Osteoblast (primary cell): ENCODE measurements at regions not wholly inside any gene's neighbourhood (a gene's known extent, or its start where the extent isn't known, plus 50 kb on each side); places are given as distances from the start of the nearest gene placed in this dataset.

Experiments used
- DNase-seq: peaks from one replicate; pipeline ENCODE4 v3.0.0; 2011; ENCODE audit warnings: low spot score, mixed read lengths; ENCODE audit not compliant: insufficient read length; ENCODE audit errors: missing footprints
- H2AFZ ChIP-seq: 2 replicates; pipeline ENCODE4 v1.6.0; 2011; ENCODE audit warnings: mild to moderate bottlenecking, low read length
- H3K27ac ChIP-seq: 2 replicates; pipeline ENCODE4 v1.5.1; 2011; ENCODE audit warnings: mild to moderate bottlenecking, low read depth, low read length, moderate library complexity
- H3K27me3 ChIP-seq: 2 replicates; pipeline ENCODE4 v1.6.0; 2012; ENCODE audit warnings: mild to moderate bottlenecking, control low read depth, inconsistent platforms, low read length, moderate library complexity; ENCODE audit not compliant: insufficient read depth
- H3K36me3 ChIP-seq: 2 replicates; pipeline ENCODE4 v1.5.1; 2011; ENCODE audit warnings: mild to moderate bottlenecking, low read length, control low read depth, moderate library complexity; ENCODE audit not compliant: insufficient read depth
- H3K4me1 ChIP-seq: 2 replicates; pipeline ENCODE4 v1.5.1; 2011; ENCODE audit warnings: mild to moderate bottlenecking, low read length, control low read depth, moderate library complexity; ENCODE audit not compliant: insufficient read depth
- H3K4me2 ChIP-seq: 2 replicates; pipeline ENCODE4 v1.6.0; 2011; ENCODE audit warnings: mild to moderate bottlenecking, low read length; ENCODE audit not compliant: insufficient read depth
- H3K4me3 ChIP-seq: fragments of 200-600 bp; sonication (generic); 3 replicates; pipeline ENCODE4 v1.5.1; 2012; ENCODE audit warnings: mild to moderate bottlenecking, low read length, inconsistent platforms; ENCODE audit not compliant: insufficient read depth
- H3K79me2 ChIP-seq: 2 replicates; pipeline ENCODE4 v1.6.0; 2012; ENCODE audit warnings: mild to moderate bottlenecking, low read length, control low read depth, inconsistent platforms; ENCODE audit not compliant: insufficient read depth
- H3K9me3 ChIP-seq: 2 replicates; pipeline ENCODE4 v1.5.1; 2011; ENCODE audit warnings: low read depth, low read length, control low read depth
- H4K20me1 ChIP-seq: 2 replicates; pipeline ENCODE4 v1.6.0; 2012; ENCODE audit warnings: mild to moderate bottlenecking, low read length, control low read depth; ENCODE audit not compliant: insufficient read depth
- CTCF ChIP-seq: IDR thresholded peaks from 2 replicates; pipeline ENCODE4 v1.5.1; 2011; ENCODE audit warnings: mild to moderate bottlenecking, low read depth, low read length, moderate library complexity; ENCODE audit errors: extremely low read depth

DNA sequence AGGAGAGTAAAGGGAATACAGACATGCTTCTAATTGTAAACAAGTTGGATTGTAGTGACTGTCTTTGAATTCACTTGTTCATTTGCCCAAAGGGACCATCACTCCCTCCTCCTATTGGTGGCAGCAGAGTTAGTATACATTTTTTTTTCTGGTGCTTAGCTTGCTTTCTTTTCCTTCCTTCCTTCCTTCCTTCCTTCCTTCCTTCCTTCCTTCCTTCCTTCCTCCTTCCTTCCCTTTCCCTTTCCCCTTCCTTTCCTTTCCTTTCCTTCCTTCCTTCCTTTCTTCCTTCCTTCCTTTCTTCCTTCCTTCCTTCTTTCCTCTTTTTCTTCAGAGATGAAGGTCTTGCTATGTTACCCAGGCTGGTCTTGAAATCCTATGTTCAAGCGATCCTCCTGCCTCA lies 94.8 kb upstream of the ATP6AP2 start:
- Histone ChIP-seq H3K27ac (no peak overlapping the region), H3K9me3 (no peaks in the 10 kb centered on the region), H3K36me3 (no peaks in the 10 kb centered on the region), H3K79me2 (no peaks in the 10 kb centered on the region), H3K27me3 (peaks cover 43% of the 10 kb centered on the region), H3K4me2 (no peak overlapping the region), H3K4me1 (no peaks in the 10 kb centered on the region), H2AFZ (no peak overlapping the region), H4K20me1 (no peaks in the 10 kb centered on the region), H3K4me3 (no peak overlapping the region)
- DNase-seq, result no peak
- no peak for TF ChIP-seq CTCF

GRCh38 chrX:40485102-40485826 lies 95.5 kb upstream of the ATP6AP2 start:
- H2AFZ ChIP-seq, result no peak overlapping the region
- H3K36me3 ChIP-seq, result no peaks in the 10 kb centered on the region
- H3K79me2 ChIP-seq, result no peaks in the 10 kb centered on the region
- TF ChIP-seq CTCF, result no peak
- no peaks in the 10 kb centered on the region for H4K20me1 ChIP-seq
- H3K4me1 ChIP-seq, result no peaks in the 10 kb centered on the region
- no peak overlapping the region for H3K4me3 ChIP-seq
- no peak for DNase-seq
- H3K4me2 ChIP-seq, result no peak overlapping the region
- peaks cover 46% of the 10 kb centered on the region for H3K27me3 ChIP-seq
- no peak overlapping the region for H3K27ac ChIP-seq
- H3K9me3 ChIP-seq, result no peaks in the 10 kb centered on the region

GRCh38 chrX:40484408-40485091 lies 96.2 kb upstream of the ATP6AP2 start:
- H2AFZ ChIP-seq, result no peak overlapping the region
- H3K79me2 ChIP-seq, result no peaks in the 10 kb centered on the region
- H3K27ac ChIP-seq, result no peak overlapping the region
- no peaks in the 10 kb centered on the region for H3K9me3 ChIP-seq
- H3K27me3 ChIP-seq, result peaks cover 40% of the 10 kb centered on the region
- no peaks in the 10 kb centered on the region for H4K20me1 ChIP-seq
- TF ChIP-seq CTCF, result no peak
- no peaks in the 10 kb centered on the region for H3K36me3 ChIP-seq
- no peaks in the 10 kb centered on the region for H3K4me1 ChIP-seq
- H3K4me2 ChIP-seq, result no peak overlapping the region
- no peak overlapping the region for H3K4me3 ChIP-seq
- DNase-seq, result no peak

- Histone ChIP-seq H3K27ac (no peak overlapping the region), H4K20me1 (no peaks in the 10 kb centered on the region), H3K79me2 (no peaks in the 10 kb centered on the region), H3K4me2 (no peak overlapping the region), H3K4me3 (no peak overlapping the region), H3K9me3 (no peaks in the 10 kb centered on the region), H3K4me1 (no peaks in the 10 kb centered on the region), H3K27me3 (peaks cover 39% of the 10 kb centered on the region), H3K36me3 (no peaks in the 10 kb centered on the region), H2AFZ (no peak overlapping the region)
- DNase-seq, result no peak
- no peak for TF ChIP-seq CTCF
These were observed 97.3 kb upstream of the ATP6AP2 start for GRCh38 chrX:40483502-40483901.
